Left renal pelvis (tissue), 4 donors: ENCODE measurements at regions not wholly inside any gene's neighbourhood (a gene's known extent, or its start where the extent isn't known, plus 50 kb on each side); places are given as distances from the start of the nearest gene placed in this dataset.

Experiments
- DNase-seq, 4 donors: peaks; one replicate each; pipeline ENCODE4 v3.0.0-alpha.2; 2013; ENCODE audit warnings: low read depth in 4 of 4, low spot score in 3 of 4

GRCh38 chr2:172229125-172229524 lies 126.4 kb upstream of the DLX2 start:
- no peak for DNase-seq

DNA sequence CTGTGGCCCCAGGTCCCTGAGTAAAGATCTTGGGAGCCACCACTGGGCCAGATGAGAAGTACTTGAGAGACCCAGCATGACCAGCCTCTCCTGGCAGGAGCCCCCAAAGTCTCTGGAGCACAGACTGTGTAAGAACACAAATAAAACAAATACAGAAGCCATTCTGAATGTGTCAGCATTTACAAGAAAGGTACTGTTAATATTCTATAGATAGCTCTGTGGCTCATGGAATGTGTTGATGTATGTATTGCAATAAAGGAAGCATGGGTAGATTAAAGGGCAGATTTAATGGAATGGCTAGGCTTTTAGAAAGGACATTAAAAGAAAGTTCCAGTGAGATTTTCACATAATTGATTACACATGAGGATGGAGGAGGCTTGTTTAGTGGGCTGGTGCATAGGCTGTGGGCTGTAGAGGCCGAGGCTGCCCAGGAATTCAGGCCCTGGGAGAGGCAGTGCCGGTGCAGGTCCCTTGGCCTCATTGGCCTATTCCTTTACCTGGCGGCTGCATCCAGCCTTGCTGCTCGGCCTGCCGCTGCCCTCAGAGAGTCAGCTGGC lies 127.7 kb upstream of the DLX2 start:
- DNase-seq, result no peak

- DNase-seq, result no peak
Measured at GRCh38 chr2:172230889-172231401, 128.2 kb upstream of the DLX2 start.

- DNase-seq, result no peak
Measured at GRCh38 chr2:172231508-172231907, 128.8 kb upstream of the DLX2 start.

- no peak for DNase-seq
Measured at GRCh38 chr2:172232708-172233396, 130.2 kb upstream of the DLX2 start.

GRCh38 chr2:172233987-172234715 lies 131.5 kb upstream of the DLX2 start:
- DNase-seq, result no peak

DNA sequence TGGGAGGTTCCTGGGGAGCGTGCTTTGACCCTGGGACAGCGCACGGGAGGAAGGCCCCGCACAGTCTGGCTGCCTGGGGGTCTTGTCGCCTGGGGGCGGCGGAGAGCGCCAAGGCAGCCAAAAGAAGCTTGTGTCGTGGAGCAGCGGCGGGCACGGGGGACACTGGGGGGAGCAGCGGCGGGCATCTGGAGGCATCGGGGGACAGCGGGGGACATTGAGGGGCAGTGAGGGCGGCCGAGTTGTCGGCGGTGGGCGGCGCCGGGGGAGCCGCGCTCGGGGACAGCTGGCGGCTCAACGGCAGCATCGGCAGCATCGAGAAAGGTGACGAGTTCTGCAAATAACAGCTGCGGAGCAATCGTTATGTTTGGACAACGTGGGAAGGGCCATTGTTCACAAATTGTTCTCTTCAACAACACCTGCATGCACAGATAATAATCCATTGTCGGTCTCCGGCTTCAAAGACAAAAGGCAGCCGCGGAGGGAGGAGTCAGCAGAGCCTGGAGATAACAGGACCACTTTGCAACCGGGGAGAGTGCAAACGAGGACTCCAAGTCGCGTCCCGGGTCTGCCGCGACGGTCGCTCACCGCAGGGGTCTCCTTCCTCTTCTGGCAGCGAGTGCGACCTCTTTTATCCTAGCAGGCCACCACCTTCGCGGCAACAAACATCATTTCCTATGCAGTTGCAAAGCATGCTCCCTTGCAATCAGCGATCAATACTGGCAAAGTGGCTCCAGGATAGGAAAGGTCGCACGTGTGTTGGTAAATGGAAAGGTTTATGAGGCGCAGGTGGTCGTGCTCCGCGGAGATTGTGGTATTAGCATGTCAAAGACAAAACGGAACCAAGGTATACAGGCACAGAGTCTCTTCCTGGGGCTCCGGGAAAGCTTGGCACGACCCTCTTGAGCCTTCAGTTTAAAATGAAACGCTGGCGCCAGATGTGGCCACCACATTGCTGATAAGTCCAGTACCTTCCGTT lies 132.3 kb upstream of the DLX2 start:
- DNase-seq, result no peak

DNA sequence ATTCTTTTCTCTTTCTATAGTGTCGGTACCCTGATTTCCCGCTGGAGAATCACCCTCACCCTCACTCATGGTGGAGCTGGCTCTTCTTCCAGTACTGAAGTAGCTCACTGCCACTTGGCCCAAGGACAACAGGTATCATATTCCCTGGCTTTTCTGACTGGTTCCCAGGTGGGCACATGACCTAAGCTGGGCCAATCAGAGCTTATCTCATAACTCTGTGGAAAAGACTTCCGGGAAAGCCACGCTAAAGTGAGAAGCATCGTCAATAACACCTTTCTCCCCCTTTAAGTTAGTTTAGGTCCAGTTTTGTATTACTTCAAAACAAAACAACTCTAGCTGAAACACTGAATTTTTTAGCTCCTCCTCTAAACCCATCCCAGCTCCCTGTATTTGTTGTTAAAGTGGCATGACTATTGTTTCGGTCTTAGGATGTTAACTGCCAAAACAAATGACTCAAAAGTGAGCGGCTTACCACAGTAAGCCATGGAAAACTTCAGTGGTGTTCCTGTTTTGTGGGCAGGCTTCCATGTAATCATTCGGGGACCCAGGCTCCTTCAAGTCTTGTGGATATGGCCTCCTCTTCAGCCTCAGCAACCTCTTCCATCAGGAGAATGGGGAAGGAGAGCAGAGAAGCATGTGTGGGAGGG lies 137.4 kb upstream of the DLX2 start:
- no peak for DNase-seq

GRCh38 chr2:172241222-172241621 lies 138.5 kb upstream of the DLX2 start:
- DNase-seq, result no peak

- DNase-seq, result no peak
Measured at GRCh38 chr2:172242471-172242870, 139.8 kb upstream of the DLX2 start.

DNA sequence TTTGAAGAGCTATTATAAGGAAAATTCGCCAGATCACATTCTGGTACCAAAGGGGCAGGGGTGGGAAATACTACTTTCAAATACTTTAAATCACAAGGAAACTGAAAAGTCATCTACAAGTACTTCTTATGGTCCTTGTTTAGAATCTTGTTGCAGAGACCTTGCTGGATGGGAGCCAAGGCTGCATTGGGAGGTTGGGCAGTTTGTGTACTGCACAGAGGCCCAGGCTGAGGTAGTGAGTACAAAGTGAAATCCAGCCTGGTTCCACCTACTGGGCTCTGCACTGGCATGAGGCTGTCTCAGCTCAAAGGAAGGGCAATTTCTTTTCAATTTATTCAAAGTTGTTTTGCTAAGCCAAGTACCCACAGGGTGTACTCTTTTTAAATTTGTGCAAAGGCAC lies 140.3 kb upstream of the DLX2 start:
- DNase-seq, result no peak

DNA sequence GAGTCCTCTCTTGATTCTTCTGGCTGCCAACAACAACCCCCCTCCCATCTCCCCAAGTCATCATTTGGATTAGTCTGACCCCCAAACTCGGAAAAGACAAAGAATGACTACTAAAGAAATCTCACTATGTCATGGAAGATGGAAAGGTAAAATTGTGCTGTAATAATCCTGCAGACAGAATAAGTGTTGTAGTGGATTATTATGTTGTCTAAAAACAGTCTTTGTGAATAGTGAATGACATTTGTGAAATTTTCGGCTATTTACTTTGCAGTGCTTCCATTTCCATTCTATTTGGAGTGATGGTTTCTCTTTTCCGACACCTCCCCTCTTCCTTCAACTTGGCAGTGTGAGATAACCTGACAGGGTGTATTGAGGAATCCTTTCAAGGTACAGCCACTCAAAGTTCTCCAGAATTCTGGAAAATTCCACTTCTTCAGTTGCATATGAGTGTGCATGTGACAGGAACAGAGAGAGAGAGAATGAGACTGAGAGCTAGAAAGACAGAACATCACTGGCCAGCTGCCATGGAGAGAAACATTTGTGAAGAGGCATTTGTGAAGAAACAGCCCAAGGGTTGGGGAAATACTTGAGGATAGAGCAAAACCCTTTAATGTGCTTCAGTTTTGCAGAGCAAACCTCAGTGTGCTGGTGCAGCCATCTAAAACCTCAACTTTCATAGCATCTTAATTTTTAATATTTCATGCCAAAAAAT lies 141.9 kb upstream of the DLX2 start:
- no peak for DNase-seq

DNA sequence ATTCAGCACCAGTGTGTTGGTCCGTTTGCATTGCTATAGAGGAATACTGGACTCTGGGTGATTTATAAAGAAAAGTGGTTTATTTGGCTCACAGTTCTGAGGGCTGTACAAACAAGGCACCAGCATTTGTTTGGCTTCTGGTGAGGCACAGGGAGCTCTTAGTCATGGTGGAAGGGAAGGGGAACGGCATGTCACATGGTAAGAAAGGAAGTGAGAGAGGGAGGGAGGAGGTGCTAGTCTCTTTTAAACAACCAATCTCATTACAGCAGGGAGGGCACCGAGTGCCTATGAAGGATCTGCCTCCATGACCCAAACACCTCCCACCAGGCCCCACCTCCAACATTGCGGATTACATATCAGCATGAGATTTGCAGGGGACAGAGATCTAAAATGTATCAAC lies 143.9 kb upstream of the DLX2 start:
- no peak for DNase-seq

DNA sequence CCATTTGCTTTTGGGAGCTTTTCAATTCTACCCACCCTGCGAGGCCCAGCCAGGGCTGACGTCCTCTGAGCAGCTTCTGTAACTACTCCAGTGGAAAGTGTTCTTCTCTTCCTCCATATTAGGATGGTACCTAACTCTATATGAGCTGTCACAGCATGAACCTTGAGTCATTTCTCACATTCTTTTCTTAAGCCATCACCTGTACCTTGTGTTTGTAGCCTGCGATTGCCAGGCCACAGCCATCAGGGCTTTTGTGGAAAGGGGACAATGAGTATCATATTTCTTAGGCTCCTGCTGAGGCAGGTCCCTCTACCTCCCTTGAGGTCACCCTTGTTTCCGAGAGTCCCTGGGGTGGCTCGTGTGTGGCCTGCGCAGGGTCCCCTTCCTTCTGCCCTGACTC lies 144.5 kb upstream of the DLX2 start:
- no peak for DNase-seq

GRCh38 chr2:172248381-172248780 lies 145.7 kb upstream of the DLX2 start:
- no peak for DNase-seq

DNA sequence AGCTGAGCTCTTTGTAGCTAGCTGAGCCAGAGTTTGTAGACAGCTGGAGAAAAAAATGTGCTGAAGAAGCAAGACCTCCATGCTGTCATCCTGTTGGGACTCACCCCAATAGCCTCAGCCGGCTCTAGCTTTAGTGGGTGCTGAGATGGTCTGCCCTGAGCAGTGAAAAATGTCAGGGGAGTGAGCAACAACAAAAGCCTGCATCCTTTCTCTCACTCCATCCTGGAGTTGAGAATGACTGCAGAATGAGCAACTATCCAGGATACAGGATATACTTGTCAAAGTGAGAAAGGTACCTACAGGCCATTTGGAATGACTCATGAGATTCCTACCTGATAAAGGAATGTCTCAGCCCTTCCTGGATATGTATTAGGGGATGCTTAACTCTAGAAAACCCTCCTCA lies 146.1 kb upstream of the DLX2 start:
- DNase-seq, result no peak

GRCh38 chr2:172249334-172249733 lies 146.6 kb upstream of the DLX2 start:
- DNase-seq, result no peak

- no peak for DNase-seq
Measured at GRCh38 chr2:172249986-172250385, 147.3 kb upstream of the DLX2 start.

DNA sequence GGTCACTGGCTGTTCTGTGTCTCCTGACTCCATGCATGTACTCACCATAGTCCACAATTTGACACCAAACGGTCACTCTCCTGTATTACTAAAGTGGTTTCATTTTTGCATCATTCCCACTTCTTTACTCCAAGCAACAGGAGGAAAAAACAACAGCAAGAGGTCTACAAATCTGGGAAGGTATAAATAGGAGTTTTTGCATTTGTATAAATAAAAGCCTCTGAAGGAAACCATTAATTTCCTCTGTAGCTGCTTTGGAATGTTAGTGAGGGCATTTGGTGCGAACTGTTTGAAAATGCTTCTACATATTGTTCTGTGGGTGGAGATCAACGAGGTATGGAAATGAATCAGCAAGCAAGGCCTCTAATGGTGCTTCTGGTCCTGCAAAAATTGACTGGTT lies 148.5 kb upstream of the DLX2 start:
- no peak for DNase-seq

DNA sequence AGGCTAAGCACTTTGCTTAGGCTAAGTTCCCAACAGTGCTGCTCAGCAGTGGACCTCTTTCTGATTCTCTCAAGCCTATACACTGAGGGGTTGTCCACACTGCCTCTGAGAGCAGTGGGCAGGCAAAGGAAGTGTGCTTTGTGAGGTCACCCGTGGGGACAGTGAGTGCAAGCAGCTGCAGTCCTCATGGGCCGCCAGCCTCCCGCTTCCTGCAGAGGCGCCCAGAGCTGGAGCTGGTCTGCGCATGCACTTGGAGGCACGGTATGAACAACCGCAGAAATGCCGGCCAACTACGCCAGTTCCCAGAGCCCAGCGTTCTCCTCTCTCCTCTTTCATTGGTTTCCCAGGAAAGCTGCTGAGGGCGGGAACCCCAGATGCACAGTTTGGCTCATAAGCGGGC lies 149.5 kb upstream of the DLX2 start:
- DNase-seq, result no peak
